ENCODE measurements at regions not wholly inside any gene's neighbourhood (a gene's known extent, or its start where the extent isn't known, plus 50 kb on each side); places are given as distances from the start of the nearest gene placed in this dataset.

DNA sequence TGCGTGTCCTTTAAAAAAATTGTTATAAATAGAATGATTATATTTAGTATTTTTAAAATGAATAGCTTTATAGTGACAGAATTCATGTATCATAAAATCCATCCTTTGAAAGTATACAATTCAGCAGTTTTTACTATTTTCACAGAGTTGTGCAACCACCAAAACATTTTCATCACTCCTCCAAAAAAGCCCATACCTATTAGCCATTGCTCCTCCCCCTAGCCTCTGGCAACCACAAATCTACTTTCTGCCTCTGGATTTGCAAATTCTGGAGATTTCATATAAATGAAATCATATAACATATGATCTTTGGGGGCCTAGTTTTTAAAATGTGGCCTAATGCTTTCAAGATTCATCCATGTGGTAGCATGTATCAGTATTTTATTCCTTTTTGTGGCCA, 117.9 kb upstream of the MED13L start:
- TF ChIP-seq POLR2A (IDR thresholded peaks at IDR 0.05; ENCODE audit: low read depth, low read length) (no peak), TAF1 (IDR thresholded peaks at IDR 0.05; ENCODE audit: borderline replicate concordance, low read depth, low read length) (no peak), POLR2AphosphoS5 (IDR thresholded peaks at IDR 0.05; ENCODE audit: low read depth, low read length) (no peak)
